Muscle layer of duodenum (tissue), 2 donors: ENCODE measurements at regions not wholly inside any gene's neighbourhood (a gene's known extent, or its start where the extent isn't known, plus 50 kb on each side); places are given as distances from the start of the nearest gene placed in this dataset.

Source experiments
- H3K27ac ChIP-seq: one replicate; pipeline ENCODE4 v1.7.0; 2013; ENCODE audit warnings: mild to moderate bottlenecking, low read length
- H3K27me3 ChIP-seq: one replicate; pipeline ENCODE4 v1.7.0; 2013; ENCODE audit warnings: low read depth, mild to moderate bottlenecking, control low read depth, low read length
- H3K36me3 ChIP-seq, 2 donors: one replicate each; pipeline ENCODE4 v1.7.0; 2013; ENCODE audit warnings: low read length in 2 of 2, control low read depth in 1 of 2, mild to moderate bottlenecking in 1 of 2; ENCODE audit not compliant: insufficient read depth in 2 of 2, control insufficient read depth in 1 of 2
- H3K4me1 ChIP-seq, 2 donors: one replicate each; pipeline ENCODE4 v1.7.0; 2013; ENCODE audit warnings: low read length in 2 of 2, mild to moderate bottlenecking in 2 of 2, control low read depth in 1 of 2, moderate library complexity in 1 of 2; ENCODE audit not compliant: insufficient read depth in 2 of 2, control insufficient read depth in 1 of 2
- H3K4me3 ChIP-seq, 2 donors: one replicate each; pipeline ENCODE4 v1.7.0; 2013; ENCODE audit warnings: low read length in 2 of 2, low read depth in 1 of 2, mild to moderate bottlenecking in 1 of 2
- H3K9me3 ChIP-seq, 2 donors: one replicate each; pipeline ENCODE4 v1.7.0; 2013; ENCODE audit warnings: low read length in 2 of 2, control low read depth in 1 of 2, mild to moderate bottlenecking in 1 of 2; ENCODE audit not compliant: control insufficient read depth in 1 of 2
- donor health status: healthy.

GRCh38 chr10:61110936-61111335 lies 167.0 kb upstream of the RHOBTB1 start:
- Histone ChIP-seq H3K9me3 (no peaks in the 10 kb centered on the region), H3K27me3 (no peaks in the 10 kb centered on the region), H3K36me3 (no peaks in the 10 kb centered on the region), H3K27ac (no peak overlapping the region), H3K4me3 (no peak overlapping the region), H3K4me1 (no peaks in the 10 kb centered on the region)

- no peaks in the 10 kb centered on the region for H3K36me3 ChIP-seq
These were observed 166.3 kb upstream of the RHOBTB1 start for GRCh38 chr10:61110188-61110844.

GRCh38 chr10:61108915-61109314 lies 164.9 kb upstream of the RHOBTB1 start:
- H3K4me1 ChIP-seq: no peaks in the 10 kb centered on the region
- no peak overlapping the region for H3K27ac ChIP-seq
- H3K4me3 ChIP-seq: no peak overlapping the region
- H3K27me3 ChIP-seq: no peaks in the 10 kb centered on the region
- no peaks in the 10 kb centered on the region for H3K36me3 ChIP-seq
- H3K9me3 ChIP-seq: no peaks in the 10 kb centered on the region

More at GRCh38 chr10:61110188-61110844, 166.3 kb upstream of the RHOBTB1 start:
- Histone ChIP-seq H3K4me3 (no peak overlapping the region), H3K9me3 (no peaks in the 10 kb centered on the region), H3K27me3 (no peaks in the 10 kb centered on the region), H3K4me1 (no peaks in the 10 kb centered on the region), H3K27ac (no peak overlapping the region)

GRCh38 chr10:61100887-61101286 lies 156.9 kb upstream of the RHOBTB1 start:
- no peaks in the 10 kb centered on the region for H3K36me3 ChIP-seq
- H3K4me1 ChIP-seq: no peaks in the 10 kb centered on the region
- no peak overlapping the region for H3K27ac ChIP-seq
- no peak overlapping the region for H3K4me3 ChIP-seq
- no peaks in the 10 kb centered on the region for H3K27me3 ChIP-seq
- H3K9me3 ChIP-seq: no peaks in the 10 kb centered on the region

GRCh38 chr10:61099756-61100155 lies 155.8 kb upstream of the RHOBTB1 start:
- H3K27ac ChIP-seq: no peak overlapping the region
- no peaks in the 10 kb centered on the region for H3K27me3 ChIP-seq
- H3K4me3 ChIP-seq: no peak overlapping the region
- no peaks in the 10 kb centered on the region for H3K4me1 ChIP-seq
- H3K9me3 ChIP-seq: no peaks in the 10 kb centered on the region
- H3K36me3 ChIP-seq: no peaks in the 10 kb centered on the region

GRCh38 chr10:61098966-61099365 lies 155.0 kb upstream of the RHOBTB1 start:
- Histone ChIP-seq H3K9me3 (no peaks in the 10 kb centered on the region), H3K27ac (no peak overlapping the region), H3K36me3 (no peaks in the 10 kb centered on the region), H3K4me3 (no peak overlapping the region), H3K4me1 (no peaks in the 10 kb centered on the region), H3K27me3 (no peaks in the 10 kb centered on the region)

- H3K4me3 ChIP-seq: no peak overlapping the region
- no peak overlapping the region for H3K27ac ChIP-seq
- H3K27me3 ChIP-seq: no peaks in the 10 kb centered on the region
These were observed 153.0 kb upstream of the RHOBTB1 start for GRCh38 chr10:61097026-61097425.

GRCh38 chr10:61096056-61096455 lies 152.1 kb upstream of the RHOBTB1 start:
- no peak overlapping the region for H3K27ac ChIP-seq
- no peaks in the 10 kb centered on the region for H3K27me3 ChIP-seq
- H3K4me3 ChIP-seq: no peak overlapping the region

More at GRCh38 chr10:61097026-61097425, 153.0 kb upstream of the RHOBTB1 start:
- no peaks in the 10 kb centered on the region for H3K9me3 ChIP-seq
- H3K4me1 ChIP-seq: no peaks in the 10 kb centered on the region
- H3K36me3 ChIP-seq: no peaks in the 10 kb centered on the region

GRCh38 chr10:61091531-61091930 lies 147.5 kb upstream of the RHOBTB1 start:
- Histone ChIP-seq H3K9me3 (no peaks in the 10 kb centered on the region), H3K4me3 (no peak overlapping the region), H3K27ac (no peak overlapping the region), H3K36me3 (no peaks in the 10 kb centered on the region), H3K4me1 (no peaks in the 10 kb centered on the region), H3K27me3 (no peaks in the 10 kb centered on the region)

More at GRCh38 chr10:61096056-61096455, 152.1 kb upstream of the RHOBTB1 start:
- Histone ChIP-seq H3K9me3 (no peaks in the 10 kb centered on the region), H3K4me1 (no peaks in the 10 kb centered on the region), H3K36me3 (no peaks in the 10 kb centered on the region)

- Histone ChIP-seq H3K4me3 (no peak overlapping the region), H3K27ac (no peak overlapping the region), H3K4me1 (no peaks in the 10 kb centered on the region), H3K9me3 (peaks cover 0 to 7% of the 10 kb centered on the region in 2 donors), H3K27me3 (no peaks in the 10 kb centered on the region), H3K36me3 (no peaks in the 10 kb centered on the region)
These were observed 145.3 kb upstream of the RHOBTB1 start for GRCh38 chr10:61089251-61089650.

GRCh38 chr10:61084493-61084892 lies 140.5 kb upstream of the RHOBTB1 start:
- H3K36me3 ChIP-seq: no peaks in the 10 kb centered on the region
- no peak overlapping the region for H3K4me3 ChIP-seq
- no peak overlapping the region for H3K27ac ChIP-seq
- no peaks in the 10 kb centered on the region for H3K4me1 ChIP-seq
- no peaks in the 10 kb centered on the region for H3K27me3 ChIP-seq
- H3K9me3 ChIP-seq: peaks cover 0 to 7% of the 10 kb centered on the region in 2 donors

GRCh38 chr10:61081301-61081700 lies 137.3 kb upstream of the RHOBTB1 start:
- H3K4me3 ChIP-seq: no peak overlapping the region
- peaks cover 0 to 7% of the 10 kb centered on the region in 2 donors for H3K9me3 ChIP-seq
- no peaks in the 10 kb centered on the region for H3K4me1 ChIP-seq
- H3K36me3 ChIP-seq: no peaks in the 10 kb centered on the region
- no peak overlapping the region for H3K27ac ChIP-seq
- H3K27me3 ChIP-seq: no peaks in the 10 kb centered on the region
